ENCODE measurements at regions not wholly inside any gene's neighbourhood (a gene's known extent, or its start where the extent isn't known, plus 50 kb on each side); places are given as distances from the start of the nearest gene placed in this dataset.

DNA sequence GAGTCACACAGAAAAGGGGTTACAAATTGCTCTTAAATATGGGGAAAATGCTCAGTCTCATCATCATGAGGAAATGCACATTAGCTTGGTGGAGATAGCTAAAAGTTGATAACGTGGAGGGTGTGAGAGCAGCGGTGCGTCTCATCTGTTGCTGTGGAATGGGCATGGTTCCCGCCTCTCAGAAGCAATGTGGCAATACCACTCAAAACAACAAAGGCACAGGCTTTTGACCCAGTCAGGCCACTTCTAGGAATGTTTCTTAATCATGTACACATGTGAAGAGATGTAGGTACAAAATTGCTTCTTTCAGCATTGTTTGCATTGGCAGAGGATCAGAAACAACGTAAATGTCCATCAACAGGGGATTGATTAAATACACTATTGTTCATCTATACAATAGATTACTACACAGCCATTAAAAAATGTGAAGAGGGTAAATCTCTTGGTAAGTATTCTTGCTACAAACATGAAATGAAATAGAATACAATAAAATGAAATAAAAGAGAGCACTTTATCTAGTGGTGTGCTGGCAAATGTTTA lies 212.6 kb upstream of the MSX2 start:
- H3K36me3 ChIP-seq (ENCODE audit: insufficient read depth, low read length) = no peaks in the 10 kb centered on the region
- no peak overlapping the region for H3K27ac ChIP-seq (ENCODE audit: low read depth, low read length, poor library complexity, severe bottlenecking)
- BruUV-seq (replicated peaks) = no TSS peak
- ChIA-PET CTCF (ENCODE audit: unreplicated experiment) (no interaction called here), POLR2A (no interaction called here)
- no peaks in the 10 kb centered on the region for H3K9me2 ChIP-seq (ENCODE audit: insufficient read depth, low read length)
- H3K79me2 ChIP-seq (ENCODE audit: insufficient read depth, low read depth, low read length) = no peaks in the 10 kb centered on the region
- H3K4me1 ChIP-seq (ENCODE audit: insufficient read depth, low read length, poor library complexity, severe bottlenecking) = no peaks in the 10 kb centered on the region
- H4K20me1 ChIP-seq (ENCODE audit: insufficient read depth, low read length) = no peaks in the 10 kb centered on the region
- no peak overlapping the region for H2AFZ ChIP-seq (ENCODE audit: low read length)
- H3K4me3 ChIP-seq (ENCODE audit: low read depth, low read length, poor library complexity, severe bottlenecking) = no peak overlapping the region
- no peaks in the 10 kb centered on the region for H3K9me3 ChIP-seq (ENCODE audit: low read length)
- intact Hi-C loops (cut with micrococcal nuclease; ENCODE audit: unreplicated experiment) = no loop called here
- H3K4me2 ChIP-seq (ENCODE audit: low read length) = no peak overlapping the region
- DNase-seq (ENCODE audit: low spot score) = no peak
- TF ChIP-seq EZH2phosphoT487 (IDR thresholded peaks at IDR 0.05; ENCODE audit: borderline replicate concordance, low read depth, low read length) = no peak
- TF ChIP-seq, protein P1, sequence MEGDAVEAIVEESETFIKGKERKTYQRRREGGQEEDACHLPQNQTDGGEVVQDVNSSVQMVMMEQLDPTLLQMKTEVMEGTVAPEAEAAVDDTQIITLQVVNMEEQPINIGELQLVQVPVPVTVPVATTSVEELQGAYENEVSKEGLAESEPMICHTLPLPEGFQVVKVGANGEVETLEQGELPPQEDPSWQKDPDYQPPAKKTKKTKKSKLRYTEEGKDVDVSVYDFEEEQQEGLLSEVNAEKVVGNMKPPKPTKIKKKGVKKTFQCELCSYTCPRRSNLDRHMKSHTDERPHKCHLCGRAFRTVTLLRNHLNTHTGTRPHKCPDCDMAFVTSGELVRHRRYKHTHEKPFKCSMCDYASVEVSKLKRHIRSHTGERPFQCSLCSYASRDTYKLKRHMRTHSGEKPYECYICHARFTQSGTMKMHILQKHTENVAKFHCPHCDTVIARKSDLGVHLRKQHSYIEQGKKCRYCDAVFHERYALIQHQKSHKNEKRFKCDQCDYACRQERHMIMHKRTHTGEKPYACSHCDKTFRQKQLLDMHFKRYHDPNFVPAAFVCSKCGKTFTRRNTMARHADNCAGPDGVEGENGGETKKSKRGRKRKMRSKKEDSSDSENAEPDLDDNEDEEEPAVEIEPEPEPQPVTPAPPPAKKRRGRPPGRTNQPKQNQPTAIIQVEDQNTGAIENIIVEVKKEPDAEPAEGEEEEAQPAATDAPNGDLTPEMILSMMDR (conservative IDR thresholded peaks at IDR 0.05; ENCODE audit: low read length) = no peak

DNA sequence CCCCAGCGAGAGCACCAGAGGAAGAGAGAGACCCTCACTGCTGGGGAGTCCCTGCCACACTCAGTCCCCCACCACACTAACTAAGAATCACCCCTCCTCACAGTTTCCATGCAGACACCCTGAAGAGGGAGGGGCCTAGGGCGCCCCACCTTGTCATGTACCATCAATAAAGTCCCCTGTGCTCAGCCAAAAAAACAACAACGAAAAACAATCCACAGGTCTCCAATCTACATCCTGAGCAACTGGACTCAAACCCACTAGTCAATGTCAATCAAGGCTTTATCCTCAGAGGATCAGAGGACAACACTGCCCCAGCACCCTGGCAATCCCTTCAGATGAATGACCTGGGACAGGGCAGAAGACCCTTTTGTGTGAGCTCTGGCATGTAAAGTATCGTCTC lies 210.1 kb upstream of the MSX2 start:
- CTCF ChIA-PET (ENCODE audit: unreplicated experiment) = interaction anchor here (0.7 kb wide), 1 partner anchor 962 kb away, joined by 3 read pairs; no protein-coding TSS in a partner anchor

GRCh38 chr5:174514983-174515394 lies 209.4 kb upstream of the MSX2 start:
- ChIA-PET CTCF (ENCODE audit: unreplicated experiment) (no interaction called here), POLR2A (no interaction called here)
- no peaks in the 10 kb centered on the region for H3K9me2 ChIP-seq (ENCODE audit: insufficient read depth, low read length)
- TF ChIP-seq EZH2phosphoT487 (IDR thresholded peaks at IDR 0.05; ENCODE audit: borderline replicate concordance, low read depth, low read length) = no peak
- TF ChIP-seq, protein P1 (conservative IDR thresholded peaks at IDR 0.05; ENCODE audit: low read length) = no peak
- no peak overlapping the region for H3K4me3 ChIP-seq (ENCODE audit: low read depth, low read length, poor library complexity, severe bottlenecking)
- intact Hi-C loops (cut with micrococcal nuclease; ENCODE audit: unreplicated experiment) = no loop called here
- H4K20me1 ChIP-seq (ENCODE audit: insufficient read depth, low read length) = no peaks in the 10 kb centered on the region
- H2AFZ ChIP-seq (ENCODE audit: low read length) = no peak overlapping the region
- no peaks in the 10 kb centered on the region for H3K36me3 ChIP-seq (ENCODE audit: insufficient read depth, low read length)
- no peaks in the 10 kb centered on the region for H3K79me2 ChIP-seq (ENCODE audit: insufficient read depth, low read depth, low read length)
- H3K9me3 ChIP-seq (ENCODE audit: low read length) = no peaks in the 10 kb centered on the region
- no peak for DNase-seq (ENCODE audit: low spot score)
- no peak overlapping the region for H3K4me2 ChIP-seq (ENCODE audit: low read length)
- BruUV-seq (replicated peaks) = no TSS peak
- no peak overlapping the region for H3K27ac ChIP-seq (ENCODE audit: low read depth, low read length, poor library complexity, severe bottlenecking)
- H3K4me1 ChIP-seq (ENCODE audit: insufficient read depth, low read length, poor library complexity, severe bottlenecking) = no peaks in the 10 kb centered on the region

More for the DNA sequence above, 210.1 kb upstream of the MSX2 start:
- no peaks in the 10 kb centered on the region for H3K9me2 ChIP-seq (ENCODE audit: insufficient read depth, low read length)
- H3K36me3 ChIP-seq (ENCODE audit: insufficient read depth, low read length) = no peaks in the 10 kb centered on the region
- DNase-seq (ENCODE audit: low spot score) = no peak
- POLR2A ChIA-PET = no interaction called here
- H3K4me2 ChIP-seq (ENCODE audit: low read length) = no peak overlapping the region
- intact Hi-C loops (cut with micrococcal nuclease; ENCODE audit: unreplicated experiment) = no loop called here
- no peaks in the 10 kb centered on the region for H3K4me1 ChIP-seq (ENCODE audit: insufficient read depth, low read length, poor library complexity, severe bottlenecking)
- H3K27ac ChIP-seq (ENCODE audit: low read depth, low read length, poor library complexity, severe bottlenecking) = no peak overlapping the region
- no peak for TF ChIP-seq EZH2phosphoT487 (IDR thresholded peaks at IDR 0.05; ENCODE audit: borderline replicate concordance, low read depth, low read length)
- TF ChIP-seq, protein P1 (conservative IDR thresholded peaks at IDR 0.05; ENCODE audit: low read length) = no peak
- no peak overlapping the region for H2AFZ ChIP-seq (ENCODE audit: low read length)
- no peaks in the 10 kb centered on the region for H3K9me3 ChIP-seq (ENCODE audit: low read length)
- no peak overlapping the region for H3K4me3 ChIP-seq (ENCODE audit: low read depth, low read length, poor library complexity, severe bottlenecking)
- no peaks in the 10 kb centered on the region for H3K79me2 ChIP-seq (ENCODE audit: insufficient read depth, low read depth, low read length)
- no peaks in the 10 kb centered on the region for H4K20me1 ChIP-seq (ENCODE audit: insufficient read depth, low read length)
- no TSS peak for BruUV-seq (replicated peaks)

Data from OCI-LY7 (cell line).